ENCODE measurements at regions not wholly inside any gene's neighbourhood (a gene's known extent, or its start where the extent isn't known, plus 50 kb on each side); places are given as distances from the start of the nearest gene placed in this dataset.

- TF ChIP-seq ZNF529 (tag by site-specific recombination; IDR thresholded peaks at IDR 0.05; ENCODE audit: insufficient replicate concordance) (no peak), CTCF (tag by site-specific recombination; IDR thresholded peaks at IDR 0.05) (no peak), ZNF501 (tag by site-specific recombination; IDR thresholded peaks at IDR 0.05) (no peak), ZNF174 (tag by site-specific recombination; IDR thresholded peaks at IDR 0.05) (no peak), PRDM10 (tag by site-specific recombination; IDR thresholded peaks at IDR 0.05) (no peak), BCL11A (tag by site-specific recombination; IDR thresholded peaks at IDR 0.05; ENCODE audit: low read depth) (no peak), ZBTB11 (tag by site-specific recombination; conservative IDR thresholded peaks at IDR 0.05; ENCODE audit: low read depth) (no peak), ZNF561 (tag by site-specific recombination; IDR thresholded peaks at IDR 0.05; ENCODE audit: borderline replicate concordance) (no peak), ZNF175 (tag by site-specific recombination; IDR thresholded peaks at IDR 0.05) (no peak), ZNF792 (tag by site-specific recombination; IDR thresholded peaks at IDR 0.05) (no peak)
These were observed 71.3 kb upstream of the NYAP2 start for GRCh38 chr2:225328192-225328591.

Measured in HEK293 (cell line).